Mesendoderm (in vitro differentiated cells): ENCODE measurements at regions not wholly inside any gene's neighbourhood (a gene's known extent, or its start where the extent isn't known, plus 50 kb on each side); places are given as distances from the start of the nearest gene placed in this dataset.
"Not testable (repeated sequence)": the region's sequence is repeated elsewhere in the genome, so short reads cannot be mapped to it uniquely, and the experiment has no call there.

Experiments used
- DNase-seq: peaks from one replicate; pipeline ENCODE4 v3.0.0; 2013
- H2AK5ac ChIP-seq: 2 replicates; pipeline ENCODE4 v1.6.1; 2013; ENCODE audit warnings: low read length, inconsistent platforms
- H2BK120ac ChIP-seq: 2 replicates; pipeline ENCODE4 v1.6.1; 2013; ENCODE audit warnings: low read depth, mild to moderate bottlenecking, low read length, moderate library complexity, mixed read lengths
- H2BK15ac ChIP-seq: replicated peaks from 2 replicates; pipeline ENCODE4 v1.6.1; 2013; ENCODE audit warnings: low read depth, mild to moderate bottlenecking, moderate library complexity
- H2BK5ac ChIP-seq: 2 replicates; pipeline ENCODE4 v1.6.1; 2013; ENCODE audit warnings: low read length, inconsistent platforms
- H3K18ac ChIP-seq: 2 replicates; pipeline ENCODE4 v1.6.1; 2013; ENCODE audit warnings: mild to moderate bottlenecking, low read length, mixed read lengths
- H3K23ac ChIP-seq: one replicate; pipeline ENCODE4 v1.6.1; 2013; ENCODE audit warnings: low read length
- H3K27ac ChIP-seq: 2 replicates; pipeline ENCODE4 v1.5.1; 2013; ENCODE audit warnings: low read depth, mild to moderate bottlenecking, inconsistent platforms, low read length, moderate library complexity
- H3K27me3 ChIP-seq: 2 replicates; pipeline ENCODE4 v1.6.1; 2013; ENCODE audit warnings: low read length, control low read depth, mild to moderate bottlenecking, inconsistent platforms; ENCODE audit not compliant: insufficient read depth, poor library complexity
- H3K36me3 ChIP-seq: 2 replicates; pipeline ENCODE4 v1.6.1; 2013; ENCODE audit warnings: low read length, inconsistent platforms; ENCODE audit not compliant: control insufficient read depth, insufficient read depth
- H3K4ac ChIP-seq: one replicate; pipeline ENCODE4 v1.6.1; 2013; ENCODE audit warnings: low read depth, mild to moderate bottlenecking, low read length, moderate library complexity
- H3K4me1 ChIP-seq: 2 replicates; pipeline ENCODE4 v1.6.1; 2013; ENCODE audit warnings: low read depth, low read length, inconsistent platforms; ENCODE audit not compliant: control insufficient read depth
- H3K4me2 ChIP-seq: 2 replicates; pipeline ENCODE4 v1.6.1; 2013; ENCODE audit warnings: low read length
- H3K4me3 ChIP-seq: 2 replicates; pipeline ENCODE4 v1.5.1; 2013; ENCODE audit warnings: mild to moderate bottlenecking, low read length
- H3K56ac ChIP-seq: one replicate; pipeline ENCODE4 v1.6.1; 2013; ENCODE audit warnings: low read length
- H3K79me1 ChIP-seq: 2 replicates; pipeline ENCODE4 v1.6.1; 2013; ENCODE audit warnings: low read length, inconsistent platforms
- H3K79me2 ChIP-seq: 2 replicates; pipeline ENCODE4 v1.6.1; 2013; ENCODE audit warnings: mild to moderate bottlenecking, low read length; ENCODE audit not compliant: control insufficient read depth, insufficient read depth
- H3K9ac ChIP-seq: 2 replicates; pipeline ENCODE4 v1.6.1; 2013; ENCODE audit warnings: low read length, inconsistent platforms
- H4K5ac ChIP-seq: one replicate; pipeline ENCODE4 v1.6.1; 2013; ENCODE audit warnings: low read length
- H4K8ac ChIP-seq: one replicate; pipeline ENCODE4 v1.6.1; 2013; ENCODE audit warnings: low read depth, mild to moderate bottlenecking, control low read depth, low read length, moderate library complexity
- WGBS: extraction: QIAGEN DNeasy Blood & Tissue Kit; methylation state at CpG from one replicate; pipeline ENCODE4 v1.1.7; 2013; ENCODE audit warnings: low lambda C conversion rate, missing lambda C conversion rate; ENCODE audit not compliant: insufficient coverage; ENCODE audit errors: extremely low coverage; 5-methylcytosine and 5-hydroxymethylcytosine counted together

DNA sequence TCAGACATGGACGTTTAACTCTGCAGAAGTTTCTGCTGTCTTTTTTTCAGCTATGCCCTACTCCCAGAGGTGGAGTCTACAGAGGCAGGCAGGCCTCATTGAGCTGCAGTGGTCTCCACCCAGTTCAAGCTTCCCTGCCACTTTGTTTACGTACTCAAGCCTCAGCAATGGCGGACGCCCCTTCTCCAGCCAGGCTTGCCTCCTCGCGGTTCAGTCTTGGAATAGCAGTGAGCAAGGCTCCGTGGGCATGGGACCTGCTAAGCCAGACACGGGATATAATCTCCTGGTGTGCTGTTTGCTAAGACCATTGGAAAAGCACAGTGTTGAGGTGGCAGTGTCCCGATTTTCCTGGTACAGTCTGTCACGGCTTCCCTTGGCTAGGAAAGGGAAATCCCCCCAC lies 496.2 kb upstream of the UBE2E2 start:
- H2BK120ac ChIP-seq, H3K4me1 ChIP-seq, H2AK5ac ChIP-seq, H3K4me2 ChIP-seq, H4K8ac ChIP-seq, H3K18ac ChIP-seq, H2BK5ac ChIP-seq, H3K27me3 ChIP-seq, H3K23ac ChIP-seq, H3K36me3 ChIP-seq, H3K4ac ChIP-seq, H3K9ac ChIP-seq, H3K4me3 ChIP-seq, H2BK15ac ChIP-seq, DNase-seq, H3K79me1 ChIP-seq, H4K5ac ChIP-seq, H3K79me2 ChIP-seq, H3K27ac ChIP-seq, H3K56ac ChIP-seq: not testable (repeated sequence)
- WGBS, result no CpG with 5 or more reads among the region's 10 CpGs

DNA sequence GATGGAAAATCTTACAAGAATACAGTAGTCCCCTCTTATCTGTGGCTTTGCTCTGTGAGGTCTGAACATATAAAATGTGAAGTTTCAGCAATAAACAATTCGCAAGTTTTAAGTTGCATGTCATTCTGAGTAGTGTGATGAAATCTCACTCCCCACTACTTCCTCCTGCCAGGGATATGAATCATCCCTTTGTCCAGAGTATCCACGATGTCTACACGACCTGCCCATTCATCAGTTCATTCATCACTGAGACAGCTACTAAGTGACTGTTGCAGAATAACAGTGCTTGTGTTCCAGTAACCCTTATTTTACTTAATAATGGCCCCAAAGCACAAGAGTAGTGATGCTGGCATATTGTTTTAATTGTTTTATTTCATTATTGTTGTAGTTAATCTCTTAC lies 489.2 kb upstream of the UBE2E2 start:
- H3K79me1 ChIP-seq, result no peaks in the 10 kb centered on the region
- no peak overlapping the region for H3K9ac ChIP-seq
- no peak overlapping the region for H2BK120ac ChIP-seq
- H2BK5ac ChIP-seq, result no peak overlapping the region
- H3K79me2 ChIP-seq, result no peaks in the 10 kb centered on the region
- no peak overlapping the region for H3K27ac ChIP-seq
- H3K4me1 ChIP-seq, result no peaks in the 10 kb centered on the region
- no peak overlapping the region for H3K4me3 ChIP-seq
- no CpG with 5 or more reads among the region's 3 CpGs for WGBS
- H2AK5ac ChIP-seq, result no peak overlapping the region
- no peak overlapping the region for H3K18ac ChIP-seq
- H3K4me2 ChIP-seq, result no peak overlapping the region
- H4K8ac ChIP-seq, result no peak overlapping the region
- no peaks in the 10 kb centered on the region for H3K36me3 ChIP-seq
- no peak overlapping the region for H3K56ac ChIP-seq
- H4K5ac ChIP-seq, result no peak overlapping the region
- no peak overlapping the region for H3K4ac ChIP-seq
- no peak for DNase-seq
- no peak overlapping the region for H2BK15ac ChIP-seq
- no peaks in the 10 kb centered on the region for H3K27me3 ChIP-seq
- H3K23ac ChIP-seq, result no peak overlapping the region

GRCh38 chr3:22714749-22715148 lies 488.4 kb upstream of the UBE2E2 start:
- H3K27ac ChIP-seq, result no peak overlapping the region
- DNase-seq, result no peak
- H3K79me1 ChIP-seq, result no peaks in the 10 kb centered on the region
- no peak overlapping the region for H2BK15ac ChIP-seq
- H4K8ac ChIP-seq, result no peak overlapping the region
- H2AK5ac ChIP-seq, result no peak overlapping the region
- no peaks in the 10 kb centered on the region for H3K27me3 ChIP-seq
- H2BK120ac ChIP-seq, result no peak overlapping the region
- no peaks in the 10 kb centered on the region for H3K79me2 ChIP-seq
- H3K4me2 ChIP-seq, result no peak overlapping the region
- no peak overlapping the region for H4K5ac ChIP-seq
- no peak overlapping the region for H3K18ac ChIP-seq
- H2BK5ac ChIP-seq, result no peak overlapping the region
- H3K56ac ChIP-seq, result no peak overlapping the region
- H3K4me3 ChIP-seq, result no peak overlapping the region
- no peak overlapping the region for H3K9ac ChIP-seq
- no CpG with 5 or more reads among the region's 1 CpG for WGBS
- no peaks in the 10 kb centered on the region for H3K36me3 ChIP-seq
- H3K4ac ChIP-seq, result no peak overlapping the region
- no peaks in the 10 kb centered on the region for H3K4me1 ChIP-seq
- no peak overlapping the region for H3K23ac ChIP-seq

DNA sequence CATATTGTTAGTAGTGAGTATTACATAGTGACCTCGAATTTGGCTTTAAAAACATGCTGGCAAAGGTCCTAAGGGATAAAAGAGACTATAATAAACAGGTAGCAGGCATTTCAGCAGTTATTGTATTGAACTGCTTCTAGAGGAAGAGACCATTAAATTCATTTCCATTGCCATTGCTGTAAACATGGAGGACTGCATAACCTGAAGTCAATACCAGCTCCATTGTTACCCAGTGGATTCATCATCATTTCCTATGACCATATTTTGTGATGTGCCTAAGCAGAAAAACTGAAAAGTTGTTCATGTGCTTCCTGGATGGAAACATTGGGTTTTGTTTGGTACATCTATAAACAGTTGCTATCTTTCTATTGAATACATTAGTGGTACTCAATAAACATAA lies 482.5 kb upstream of the UBE2E2 start:
- H3K27ac ChIP-seq, result no peak overlapping the region
- no peak overlapping the region for H3K23ac ChIP-seq
- no peak overlapping the region for H3K9ac ChIP-seq
- H3K36me3 ChIP-seq, result no peaks in the 10 kb centered on the region
- no peak overlapping the region for H2BK120ac ChIP-seq
- no peak overlapping the region for H3K56ac ChIP-seq
- no peak overlapping the region for H2BK5ac ChIP-seq
- no peaks in the 10 kb centered on the region for H3K79me1 ChIP-seq
- no CpG with 5 or more reads among the region's 1 CpG for WGBS
- H2AK5ac ChIP-seq, result no peak overlapping the region
- no peaks in the 10 kb centered on the region for H3K27me3 ChIP-seq
- H3K4ac ChIP-seq, result no peak overlapping the region
- H3K79me2 ChIP-seq, result no peaks in the 10 kb centered on the region
- H3K18ac ChIP-seq, result no peak overlapping the region
- no peaks in the 10 kb centered on the region for H3K4me1 ChIP-seq
- no peak overlapping the region for H3K4me3 ChIP-seq
- no peak overlapping the region for H3K4me2 ChIP-seq
- H4K8ac ChIP-seq, result no peak overlapping the region
- H2BK15ac ChIP-seq, result no peak overlapping the region
- no peak overlapping the region for H4K5ac ChIP-seq
- DNase-seq, result no peak

DNA sequence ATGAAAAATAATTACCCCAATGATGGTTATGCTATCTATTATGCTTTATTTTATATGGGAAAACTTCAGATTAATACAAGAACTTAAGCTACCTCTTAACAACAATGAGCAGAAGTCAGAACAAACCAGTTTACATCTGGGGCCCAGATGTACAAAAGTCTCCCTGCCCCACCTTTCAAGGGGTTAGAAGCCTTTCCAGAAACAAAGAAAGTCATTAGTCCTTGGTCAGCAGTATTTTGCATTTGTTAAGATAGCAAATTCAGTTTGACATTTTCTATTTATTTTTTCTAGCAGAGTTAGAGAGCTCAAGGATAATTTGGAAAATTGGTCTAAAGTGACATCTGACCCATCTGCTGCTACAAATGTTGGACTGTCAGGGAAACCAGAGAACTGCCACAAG lies 478.7 kb upstream of the UBE2E2 start:
- Histone ChIP-seq H3K4me3 (no peak overlapping the region), H3K23ac (no peak overlapping the region), H2BK15ac (no peak overlapping the region), H3K79me1 (no peaks in the 10 kb centered on the region), H3K56ac (no peak overlapping the region), H2BK5ac (no peak overlapping the region), H2BK120ac (no peak overlapping the region), H3K4ac (no peak overlapping the region), H4K5ac (no peak overlapping the region), H3K4me1 (peaks cover 1% of the 10 kb centered on the region), H2AK5ac (no peak overlapping the region), H3K18ac (no peak overlapping the region), H3K27me3 (no peaks in the 10 kb centered on the region), H3K27ac (no peak overlapping the region), H4K8ac (no peak overlapping the region), H3K79me2 (no peaks in the 10 kb centered on the region), H3K4me2 (no peak overlapping the region), H3K9ac (no peak overlapping the region), H3K36me3 (no peaks in the 10 kb centered on the region)
- DNase-seq, result no peak

DNA sequence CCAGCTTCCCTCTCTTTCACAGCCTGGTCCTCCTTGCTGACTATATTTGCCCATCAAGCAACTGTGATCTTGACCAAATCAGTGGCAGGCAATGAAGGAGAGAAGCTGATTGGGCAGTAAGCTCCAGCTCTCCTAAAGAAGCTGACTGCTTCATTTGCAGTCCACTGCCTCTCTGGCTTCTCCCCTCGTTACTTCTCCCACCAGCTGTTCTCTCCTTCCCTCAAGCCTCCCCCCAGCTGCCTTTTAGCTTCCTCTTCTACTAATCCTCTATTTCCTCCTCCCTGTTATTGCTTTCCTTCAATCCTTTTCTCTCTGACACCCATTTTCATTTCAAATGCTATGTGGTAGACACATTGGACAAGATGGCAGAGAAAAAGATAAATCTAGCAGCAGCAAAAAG lies 474.7 kb upstream of the UBE2E2 start:
- H3K4ac ChIP-seq, result no peak overlapping the region
- no peak overlapping the region for H3K9ac ChIP-seq
- no CpG with 5 or more reads among the region's 1 CpG for WGBS
- no peak for DNase-seq
- H2BK15ac ChIP-seq, result no peak overlapping the region
- no peak overlapping the region for H3K56ac ChIP-seq
- H3K36me3 ChIP-seq, result no peaks in the 10 kb centered on the region
- H3K79me2 ChIP-seq, result no peaks in the 10 kb centered on the region
- no peak overlapping the region for H3K23ac ChIP-seq
- no peak overlapping the region for H3K4me3 ChIP-seq
- H2BK5ac ChIP-seq, result no peak overlapping the region
- H2AK5ac ChIP-seq, result no peak overlapping the region
- H4K8ac ChIP-seq, result no peak overlapping the region
- no peak overlapping the region for H3K27ac ChIP-seq
- no peak overlapping the region for H4K5ac ChIP-seq
- H2BK120ac ChIP-seq, result no peak overlapping the region
- H3K18ac ChIP-seq, result no peak overlapping the region
- H3K4me2 ChIP-seq, result no peak overlapping the region
- H3K27me3 ChIP-seq, result no peaks in the 10 kb centered on the region
- peaks cover 1% of the 10 kb centered on the region for H3K4me1 ChIP-seq
- no peaks in the 10 kb centered on the region for H3K79me1 ChIP-seq
